ENCODE measurements at regions not wholly inside any gene's neighbourhood (a gene's known extent, or its start where the extent isn't known, plus 50 kb on each side); places are given as distances from the start of the nearest gene placed in this dataset.
"Not testable (repeated sequence)": the region's sequence is repeated elsewhere in the genome, so short reads cannot be mapped to it uniquely, and the experiment has no call there.

DNA sequence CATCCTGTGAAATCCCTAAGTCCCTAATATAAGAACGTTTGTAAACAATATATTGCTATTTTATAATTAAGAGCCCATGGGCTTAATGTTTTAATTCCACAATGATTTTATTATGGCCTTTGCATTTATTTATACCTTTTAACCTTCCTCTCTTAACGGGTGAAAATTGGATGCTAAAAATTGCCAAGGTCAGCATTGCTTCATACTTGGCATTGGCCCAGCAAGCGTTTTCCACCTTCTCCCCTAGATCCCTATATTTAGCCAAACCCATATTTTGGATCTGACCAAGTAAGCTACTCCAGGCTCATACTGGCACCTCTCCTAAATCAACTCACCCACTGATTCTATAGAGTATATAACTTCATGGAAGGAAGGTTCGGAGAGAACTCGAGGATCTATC lies 188.0 kb upstream of the NR2F2 start:
- DNase-seq (ENCODE audit: low read depth): no peak

DNA sequence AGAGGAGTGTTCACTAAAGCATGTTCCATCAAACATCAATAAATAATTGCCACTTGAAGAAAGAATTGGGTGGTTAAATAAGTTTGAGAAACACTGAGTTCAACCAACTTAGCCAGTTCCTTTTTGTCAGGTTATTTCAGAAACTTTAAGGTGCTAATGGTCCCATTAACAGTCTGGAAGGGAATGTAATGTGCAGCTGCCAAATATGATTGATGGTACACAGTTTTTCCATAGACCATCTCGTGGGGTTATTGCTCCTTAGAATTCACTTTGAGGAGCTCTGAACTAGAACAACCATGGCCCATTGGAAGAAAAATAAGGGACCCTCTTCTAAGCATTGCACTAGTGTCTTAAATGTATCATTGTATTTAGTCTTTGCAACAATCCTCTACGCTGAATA lies 185.8 kb upstream of the NR2F2 start:
- DNase-seq (ENCODE audit: low read depth): no peak

DNA sequence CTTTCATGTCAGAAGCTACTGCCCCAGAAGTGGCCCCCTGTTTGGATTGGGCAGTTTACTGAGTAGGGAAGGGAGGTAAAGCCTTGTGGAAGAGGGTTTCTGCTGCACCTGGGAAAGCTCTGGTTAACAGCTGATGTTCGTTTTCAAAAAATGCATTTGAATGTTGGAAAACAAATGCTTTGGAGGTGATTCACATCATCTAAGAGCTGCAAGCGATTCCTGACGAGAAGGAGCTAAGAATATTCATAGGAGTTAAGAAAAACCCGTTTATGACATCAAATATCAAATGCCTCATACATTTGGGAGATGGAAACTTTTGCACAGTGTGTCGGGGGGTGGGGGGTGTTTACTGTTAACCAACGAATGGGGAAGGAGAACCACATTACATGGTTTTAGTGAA lies 183.8 kb upstream of the NR2F2 start:
- no peak for DNase-seq (ENCODE audit: low read depth)

DNA sequence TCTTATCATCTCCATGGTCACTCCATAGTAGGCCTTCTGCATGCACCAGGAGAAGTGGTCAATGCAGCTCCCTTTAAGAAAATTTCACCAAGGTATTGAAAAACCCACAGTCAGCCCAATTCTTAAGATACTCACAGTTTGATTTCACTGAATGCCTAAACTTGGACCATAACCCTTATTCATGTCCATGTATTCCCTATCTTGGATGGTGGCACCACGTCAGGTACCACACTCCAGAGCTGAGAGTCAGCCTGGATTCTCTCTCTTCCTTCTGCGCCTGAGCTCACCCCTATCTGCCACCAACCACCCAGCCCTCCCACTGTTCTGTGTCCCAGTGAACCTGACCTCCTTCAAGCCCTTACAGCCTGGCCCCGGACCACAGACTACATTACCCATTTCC lies 183.2 kb upstream of the NR2F2 start:
- DNase-seq (ENCODE audit: low read depth): no peak

DNA sequence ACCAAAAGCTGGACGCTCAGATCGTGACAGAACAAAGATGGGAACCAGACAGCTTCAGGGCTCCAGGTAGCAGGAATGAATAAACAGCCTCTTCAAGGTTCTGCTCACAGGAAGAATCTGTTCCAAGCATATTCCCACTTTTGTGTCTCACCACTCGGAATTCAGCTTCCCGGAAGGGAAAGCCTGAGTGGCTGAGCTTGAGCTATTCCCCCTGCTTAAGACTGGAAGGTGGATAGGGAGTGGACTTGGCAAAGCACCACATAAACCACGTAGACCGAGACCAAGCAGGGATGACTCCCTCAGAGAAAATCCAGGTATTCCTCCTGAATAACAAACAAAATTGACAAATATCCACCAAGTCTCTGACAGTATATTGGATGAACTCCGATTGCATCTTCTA lies 180.2 kb upstream of the NR2F2 start:
- DNase-seq (ENCODE audit: low read depth): no peak

DNA sequence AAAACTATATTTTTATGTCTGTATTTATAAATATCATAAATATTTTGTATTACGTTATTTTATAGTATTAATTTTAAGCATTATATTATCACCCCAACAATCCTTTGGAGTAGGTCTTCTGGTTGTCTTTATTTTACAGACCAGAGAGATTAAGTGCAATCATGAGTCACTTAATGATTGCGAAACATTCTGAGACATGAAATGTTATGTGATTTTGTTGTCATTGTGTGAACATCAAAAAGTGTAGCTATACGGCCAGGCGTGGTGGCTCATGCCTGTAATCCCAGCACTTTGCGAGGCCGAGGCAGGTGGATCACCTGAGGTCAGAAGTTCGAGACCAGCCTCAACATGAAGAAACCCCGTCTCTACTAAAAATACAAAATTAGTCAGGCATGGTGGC lies 178.8 kb upstream of the NR2F2 start:
- DNase-seq (ENCODE audit: low read depth): not testable (repeated sequence)

DNA sequence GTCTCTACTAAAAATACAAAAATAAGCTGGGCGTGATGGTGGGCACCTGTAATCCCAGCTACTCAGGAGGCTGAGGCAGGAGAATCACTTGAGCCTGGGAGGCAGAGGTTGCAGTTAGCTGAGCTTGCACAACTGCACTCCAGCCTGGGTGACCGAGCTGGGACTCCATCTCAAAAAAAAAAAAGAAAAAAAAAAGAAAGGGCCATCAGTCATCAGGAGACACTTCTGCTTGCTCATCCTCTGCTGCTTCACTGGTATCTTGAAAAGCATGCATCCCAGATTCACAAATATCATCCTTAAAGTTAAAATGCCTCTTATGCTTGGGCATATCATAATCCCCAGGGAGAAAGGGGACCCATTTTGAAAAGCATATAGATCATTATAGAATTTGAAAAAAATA lies 176.6 kb upstream of the NR2F2 start:
- no peak for DNase-seq (ENCODE audit: low read depth)

DNA sequence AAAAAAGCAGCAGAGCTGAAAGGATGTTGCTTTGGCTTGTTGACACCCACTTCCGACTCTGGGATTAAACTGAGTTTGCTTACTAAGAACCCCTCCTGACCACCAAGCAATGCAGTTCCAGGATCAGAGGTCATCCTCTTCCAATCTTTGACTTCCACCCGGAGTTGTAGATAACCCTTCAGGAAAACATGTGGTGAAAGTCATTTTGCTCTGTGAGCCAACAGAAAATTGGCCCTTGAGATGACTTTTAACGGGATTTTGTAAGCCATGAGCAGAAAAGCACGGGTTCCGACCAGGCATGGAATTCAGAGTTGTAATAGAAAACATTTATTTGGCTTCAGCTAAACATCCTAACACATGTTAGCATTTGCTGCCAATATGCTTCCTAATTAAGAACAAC lies 171.6 kb upstream of the NR2F2 start:
- no peak for DNase-seq (ENCODE audit: low read depth)

DNA sequence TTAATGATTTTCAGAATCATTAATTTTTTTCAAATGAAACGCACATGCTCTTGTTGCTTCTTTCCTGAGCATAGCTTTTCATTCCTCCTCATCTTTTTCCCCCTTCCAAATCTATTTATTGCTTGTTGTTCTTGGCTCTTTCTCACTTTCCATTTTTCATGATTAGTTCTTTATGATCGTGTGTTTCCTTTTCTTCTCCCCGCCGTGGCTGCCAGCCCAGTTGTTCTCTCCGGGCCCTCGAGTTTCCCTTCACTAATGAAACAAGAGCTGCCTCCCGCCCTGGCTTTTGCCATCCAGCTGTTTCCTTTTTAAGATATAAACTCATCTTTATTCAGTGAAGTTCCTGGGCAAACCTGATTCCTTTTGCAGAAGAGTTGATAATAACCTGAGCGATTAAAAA lies 170.2 kb upstream of the NR2F2 start:
- no peak for DNase-seq (ENCODE audit: low read depth)

DNA sequence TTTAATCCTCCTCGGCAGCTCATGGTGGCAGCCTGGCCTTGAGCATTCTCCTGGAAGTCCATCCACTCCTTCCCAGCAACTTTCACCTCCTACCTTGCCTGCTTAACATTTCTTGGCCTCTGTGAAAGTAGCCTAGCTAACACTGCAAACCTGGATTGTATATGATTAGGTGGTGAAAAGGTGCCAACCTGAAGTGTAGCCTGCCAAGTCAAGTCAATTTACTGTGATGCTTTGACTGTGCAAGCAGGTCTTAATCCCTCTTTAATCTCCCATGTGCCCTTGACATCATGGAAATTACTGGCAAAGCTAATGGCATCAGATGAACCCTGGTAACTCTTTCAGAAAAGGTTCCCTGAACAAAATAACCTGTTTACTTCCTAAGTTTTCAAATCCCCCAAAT lies 169.7 kb upstream of the NR2F2 start:
- no peak for DNase-seq (ENCODE audit: low read depth)

DNA sequence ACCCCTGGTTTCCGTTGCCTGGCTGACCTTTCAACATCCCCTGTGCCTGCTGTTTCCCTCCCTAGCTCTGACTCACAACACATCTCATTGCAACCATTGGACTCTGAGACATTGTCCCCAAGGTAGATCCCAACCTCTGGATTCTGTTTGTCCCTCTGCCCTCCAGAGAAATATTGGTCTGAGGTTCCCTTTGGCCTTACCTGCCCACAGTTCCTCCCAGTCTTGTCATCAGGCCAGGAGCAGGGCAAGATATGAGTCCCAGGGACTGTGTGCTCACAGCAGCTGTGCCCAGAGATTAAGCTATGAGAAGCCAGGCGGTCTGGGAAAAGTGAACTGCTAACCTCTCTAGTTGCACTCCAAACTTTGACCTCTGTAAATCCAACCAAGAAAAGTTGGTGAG lies 168.2 kb upstream of the NR2F2 start:
- DNase-seq (ENCODE audit: low read depth): no peak

DNA sequence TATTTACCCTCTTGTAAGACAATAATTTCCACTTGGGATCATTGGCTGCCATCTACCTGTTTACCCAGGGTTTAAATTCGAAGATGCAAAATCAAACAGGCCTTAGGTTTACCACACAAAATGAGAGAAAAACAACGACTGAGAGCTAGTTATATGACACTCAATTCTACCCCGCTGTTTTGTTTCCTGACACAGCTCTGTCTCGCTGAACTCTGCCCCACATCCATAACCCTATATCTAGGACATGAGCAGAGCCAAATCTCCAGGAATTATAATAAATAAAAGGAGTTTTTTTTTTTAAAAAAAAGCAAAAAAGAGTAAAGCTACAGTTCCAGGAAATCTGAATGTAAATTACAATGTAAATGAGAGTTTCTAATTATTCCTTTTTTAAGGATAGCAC lies 165.4 kb upstream of the NR2F2 start:
- DNase-seq (ENCODE audit: low read depth): no peak

DNA sequence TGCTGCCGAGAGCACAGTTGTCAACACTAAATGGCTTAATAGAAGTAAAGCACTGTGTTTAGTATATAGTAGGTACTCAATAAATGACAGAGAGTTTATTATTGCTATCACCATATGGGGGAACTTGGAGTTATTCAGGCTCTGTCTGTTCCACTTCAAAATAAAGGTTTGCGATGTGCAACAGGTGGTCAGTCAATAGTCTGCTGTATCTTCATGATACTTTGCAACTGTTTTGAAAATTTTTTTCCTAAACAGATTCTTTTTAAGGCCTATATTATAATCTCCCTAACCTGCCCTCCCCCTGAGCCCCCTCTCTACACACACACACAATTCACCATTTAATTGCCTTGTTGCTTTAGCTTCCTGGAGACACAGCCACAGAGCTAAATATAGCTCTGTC lies 164.7 kb upstream of the NR2F2 start:
- no peak for DNase-seq (ENCODE audit: low read depth)

DNA sequence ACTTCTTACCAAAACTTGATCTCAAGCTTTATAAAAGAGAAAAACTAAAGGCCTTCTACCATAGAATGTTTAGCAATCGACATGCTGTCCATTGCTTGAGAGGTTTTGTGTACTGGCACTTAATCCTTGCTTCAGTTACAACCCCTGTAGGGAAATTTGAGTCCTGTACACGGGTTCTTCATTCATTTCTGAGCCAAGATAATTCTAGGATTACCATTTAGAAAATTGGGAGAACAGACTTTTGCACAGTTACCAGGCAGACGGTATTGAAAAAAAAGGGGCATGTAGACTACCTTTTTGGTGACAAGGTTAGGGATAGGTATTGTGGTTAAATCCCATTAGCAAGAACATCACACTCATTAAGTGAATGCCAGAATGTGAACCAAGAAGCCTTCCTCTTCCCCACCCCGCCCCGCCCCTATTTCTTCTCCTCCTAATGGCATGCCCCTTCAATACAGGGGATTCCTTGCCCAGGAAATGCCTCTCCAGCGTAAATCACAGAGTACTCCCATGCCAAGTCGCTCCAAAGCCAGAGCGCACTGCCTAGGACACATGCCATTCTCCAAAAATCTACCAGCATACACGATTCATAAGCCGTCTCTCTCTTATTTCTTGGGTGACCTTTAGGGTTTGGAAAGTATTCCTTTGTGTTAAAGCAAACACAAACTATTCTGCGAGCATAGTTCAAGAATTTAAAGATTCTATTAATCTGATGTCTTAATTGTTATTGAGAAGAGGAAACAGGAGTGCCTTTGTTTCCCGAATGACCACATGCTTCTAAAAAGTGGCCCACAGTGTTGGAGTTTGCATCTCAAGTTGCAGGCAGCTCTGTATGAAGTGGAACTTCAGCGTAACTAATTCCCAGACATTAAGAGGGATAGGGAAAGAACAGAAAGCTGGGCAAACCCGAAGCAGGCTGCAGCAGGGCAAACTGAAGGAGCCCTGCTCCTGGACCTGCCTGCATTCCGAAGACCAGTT lies 164.0 kb upstream of the NR2F2 start:
- DNase-seq (ENCODE audit: low read depth): no peak

DNA sequence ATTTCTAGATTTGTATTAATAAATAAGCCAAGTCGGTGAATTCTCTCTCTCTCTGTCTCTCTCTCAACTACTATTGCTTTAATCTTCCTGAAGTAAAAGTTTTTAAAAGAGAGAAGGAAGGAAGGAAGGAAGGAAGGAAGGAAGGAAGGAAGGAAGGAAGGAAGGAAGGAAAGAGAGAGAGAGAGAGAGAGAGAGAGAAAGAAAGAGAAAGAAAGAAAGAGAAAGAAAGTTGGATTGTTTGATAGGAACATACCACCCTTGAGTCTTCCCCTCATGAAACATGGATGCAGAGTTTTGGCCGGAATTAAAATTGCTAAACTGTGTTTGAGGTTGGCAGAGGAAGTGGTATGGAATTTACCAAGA lies 159.9 kb upstream of the NR2F2 start:
- not testable (repeated sequence) for DNase-seq (ENCODE audit: low read depth)

DNA sequence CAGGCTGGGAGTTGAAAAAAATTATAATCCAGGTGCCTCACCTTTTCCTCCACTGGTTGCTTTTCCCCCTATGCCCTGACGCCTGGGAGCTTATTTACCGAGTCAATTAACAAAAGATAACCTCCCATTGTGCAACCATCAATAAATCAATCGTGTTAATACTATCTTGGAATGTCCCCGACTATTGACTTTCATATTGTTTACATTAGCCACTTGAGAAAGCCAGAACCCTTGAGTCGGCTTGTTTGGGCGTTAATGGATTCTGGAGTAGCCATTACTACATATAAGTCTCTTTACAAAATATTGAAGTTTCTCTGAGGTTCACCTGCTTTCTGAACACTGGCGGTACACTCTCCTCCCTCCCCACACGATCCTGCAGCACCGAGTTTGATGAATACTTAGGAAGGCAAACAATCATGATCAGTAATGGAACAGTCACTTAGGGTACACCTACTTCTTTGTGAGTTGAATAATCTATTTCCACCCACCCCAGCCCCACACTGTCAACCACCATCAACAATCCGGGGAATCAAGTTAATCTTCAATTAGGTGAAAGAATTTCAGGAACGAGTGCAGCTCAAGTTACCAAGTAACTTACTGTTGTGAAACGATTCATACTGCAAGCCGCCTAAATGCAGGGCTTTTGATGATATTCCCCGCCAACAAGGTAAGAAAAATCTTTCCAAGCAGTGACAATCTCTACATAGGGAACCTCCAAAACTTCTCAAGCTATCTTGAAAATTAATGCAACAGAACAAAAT lies 159.3 kb upstream of the NR2F2 start:
- DNase-seq (ENCODE audit: low read depth): no peak

DNA sequence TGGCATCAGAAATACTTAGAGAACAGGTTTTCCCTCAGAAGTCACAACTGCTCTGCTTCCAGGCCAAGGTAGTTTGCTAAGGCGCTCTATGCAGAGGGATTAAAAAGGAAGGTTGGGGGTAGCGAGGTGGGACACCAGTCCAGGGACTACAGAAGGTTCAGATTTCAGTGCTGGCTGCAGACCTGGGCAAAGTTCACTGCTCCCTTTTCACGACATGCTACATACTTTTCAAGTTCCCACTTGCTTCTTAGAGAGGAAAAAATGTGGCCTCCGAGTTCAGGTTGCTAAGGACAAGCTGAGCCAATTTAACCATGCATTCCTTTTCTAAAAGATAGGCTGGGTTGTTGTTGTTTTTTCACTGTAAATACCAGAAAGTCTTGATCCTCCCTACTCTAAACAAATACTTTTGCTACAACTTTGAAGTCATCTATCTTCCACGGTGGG lies 158.6 kb upstream of the NR2F2 start:
- DNase-seq (ENCODE audit: low read depth): no peak

DNA sequence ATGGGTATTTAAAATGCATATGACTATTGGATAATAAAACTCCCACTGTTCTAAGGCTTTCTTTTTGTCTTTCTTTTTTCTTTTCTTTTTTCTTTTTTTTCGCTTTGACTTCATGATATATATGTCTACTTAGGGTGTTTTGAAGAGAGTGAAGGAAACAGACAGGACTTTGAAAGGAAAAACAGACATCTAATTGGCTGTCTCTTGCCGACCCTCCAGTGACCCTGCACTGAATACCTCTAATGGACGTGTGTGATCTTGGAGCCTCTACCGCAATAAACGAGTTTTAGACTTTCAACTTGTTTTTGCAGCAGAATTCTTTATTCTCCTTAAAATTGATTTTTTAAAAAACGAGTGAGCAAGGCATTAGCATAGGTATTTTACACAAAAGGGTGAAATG lies 158.1 kb upstream of the NR2F2 start:
- DNase-seq (ENCODE audit: low read depth): no peak

DNA sequence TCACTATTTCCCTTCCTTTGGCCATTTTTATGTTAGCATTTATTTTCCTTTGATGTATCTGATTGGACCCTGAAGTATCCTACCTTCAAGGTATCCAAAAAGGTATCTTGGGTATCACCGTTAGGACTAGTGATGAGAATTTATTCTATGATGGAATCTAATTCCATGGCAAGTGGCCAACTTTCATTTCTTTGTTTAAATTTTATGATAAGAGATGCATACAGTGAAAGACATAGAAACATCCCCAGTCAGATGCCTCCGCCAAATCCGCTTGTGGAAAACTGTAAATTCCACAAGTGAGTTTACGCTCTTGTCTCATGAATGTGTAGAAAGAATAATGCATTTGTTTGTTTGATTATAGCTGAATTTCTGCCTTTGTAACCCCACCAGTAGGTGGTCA lies 153.7 kb upstream of the NR2F2 start:
- no peak for DNase-seq (ENCODE audit: low read depth)

DNA sequence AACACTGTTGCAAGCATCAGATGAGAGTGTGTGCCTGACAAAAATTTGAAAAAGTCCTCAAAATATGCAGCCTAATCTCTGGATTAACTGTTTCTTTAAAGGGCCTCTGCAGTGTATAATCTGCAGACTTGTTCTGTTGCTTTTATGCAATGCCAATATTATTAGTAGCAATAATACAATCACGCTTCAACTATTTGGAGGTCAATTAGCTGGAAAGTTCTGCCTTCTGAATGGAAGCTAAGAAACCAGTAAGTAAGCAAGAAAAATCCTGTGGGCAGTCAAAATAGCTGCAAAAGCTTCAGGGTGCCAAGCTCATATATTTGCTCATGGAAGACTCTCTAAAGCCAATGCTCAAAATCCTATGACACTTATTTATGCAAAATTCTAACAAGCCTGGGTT lies 153.2 kb upstream of the NR2F2 start:
- no peak for DNase-seq (ENCODE audit: low read depth)

DNA sequence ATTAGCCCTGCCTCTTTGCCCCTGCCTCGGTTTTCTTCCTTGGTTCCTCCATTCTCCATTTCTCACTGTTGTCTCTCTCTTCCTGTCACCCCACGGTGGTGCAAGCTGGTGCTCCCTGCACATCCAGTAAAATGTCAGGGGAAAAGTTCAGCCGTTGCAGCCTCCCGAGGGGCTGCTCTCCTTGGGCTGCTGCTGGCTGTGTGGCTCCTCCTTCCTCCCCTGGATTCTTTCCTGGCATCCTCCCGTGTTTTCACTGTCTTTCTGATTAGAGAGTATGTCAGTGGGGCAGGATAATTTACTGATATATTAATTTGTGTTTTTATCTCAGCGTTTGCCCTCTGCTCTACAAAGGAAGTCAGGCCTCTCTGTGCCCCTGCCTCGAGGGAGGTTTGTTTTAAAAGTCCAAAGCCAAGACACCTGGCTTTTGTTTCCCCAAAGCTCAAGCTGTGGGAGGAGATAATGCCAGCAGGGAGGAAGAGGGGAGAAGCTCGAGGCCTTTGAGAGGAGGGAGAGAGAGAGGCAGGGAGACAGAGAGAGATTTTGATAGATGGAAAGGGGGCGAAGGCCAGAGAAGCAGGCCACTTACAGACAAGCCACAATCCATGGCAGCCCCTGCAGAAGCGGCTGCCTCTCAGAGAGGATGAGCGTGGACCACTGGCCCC lies 150.3 kb upstream of the NR2F2 start:
- no peak for DNase-seq (ENCODE audit: low read depth)

DNA sequence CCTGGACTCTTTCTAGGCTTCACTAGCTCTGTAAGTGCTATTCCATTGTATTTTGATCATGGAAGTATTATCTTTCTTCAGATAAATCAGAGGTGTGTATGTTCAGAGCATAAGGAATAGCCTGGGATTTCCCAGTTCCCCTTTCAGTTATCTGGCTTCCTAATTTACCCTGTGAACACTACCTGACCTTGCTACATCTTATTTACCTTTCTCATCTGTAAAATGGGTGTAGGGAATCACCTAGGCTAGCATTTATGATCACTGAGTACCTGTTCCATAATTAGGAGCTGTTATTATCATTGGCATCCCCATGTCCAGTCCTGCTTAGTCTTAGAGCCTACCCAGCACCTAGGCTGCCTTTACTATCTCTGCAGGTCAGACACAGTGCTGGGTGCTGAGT lies 149.3 kb upstream of the NR2F2 start:
- DNase-seq (ENCODE audit: low read depth): no peak

DNA sequence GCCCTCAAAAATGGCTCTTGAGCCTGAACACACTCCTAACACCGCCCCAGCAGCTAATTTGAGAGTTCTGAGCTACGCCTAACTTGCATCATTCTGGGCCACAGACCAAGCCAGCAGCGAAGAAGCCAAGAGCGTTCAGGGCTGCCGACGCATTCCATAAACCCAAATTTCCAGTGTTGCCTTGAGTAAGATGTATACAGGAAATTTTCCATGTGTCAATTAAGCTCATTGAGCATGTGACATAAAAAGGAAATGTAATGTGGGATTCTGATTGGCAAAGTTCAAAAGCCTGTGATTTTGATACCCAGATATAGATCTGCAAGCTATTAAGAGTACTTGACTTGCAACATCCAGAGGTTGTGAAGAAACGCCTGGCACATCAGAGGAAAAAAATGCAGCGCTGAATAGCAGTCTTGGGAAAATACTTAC lies 148.6 kb upstream of the NR2F2 start:
- no peak for DNase-seq (ENCODE audit: low read depth)
